ENCODE measurements at regions not wholly inside any gene's neighbourhood (a gene's known extent, or its start where the extent isn't known, plus 50 kb on each side); places are given as distances from the start of the nearest gene placed in this dataset.
"Not testable (repeated sequence)": the region's sequence is repeated elsewhere in the genome, so short reads cannot be mapped to it uniquely, and the experiment has no call there.

- not testable (repeated sequence) for DNase-seq
These were observed 513.5 kb downstream of the EDEM1 start for GRCh38 chr3:5701005-5701404.

DNA sequence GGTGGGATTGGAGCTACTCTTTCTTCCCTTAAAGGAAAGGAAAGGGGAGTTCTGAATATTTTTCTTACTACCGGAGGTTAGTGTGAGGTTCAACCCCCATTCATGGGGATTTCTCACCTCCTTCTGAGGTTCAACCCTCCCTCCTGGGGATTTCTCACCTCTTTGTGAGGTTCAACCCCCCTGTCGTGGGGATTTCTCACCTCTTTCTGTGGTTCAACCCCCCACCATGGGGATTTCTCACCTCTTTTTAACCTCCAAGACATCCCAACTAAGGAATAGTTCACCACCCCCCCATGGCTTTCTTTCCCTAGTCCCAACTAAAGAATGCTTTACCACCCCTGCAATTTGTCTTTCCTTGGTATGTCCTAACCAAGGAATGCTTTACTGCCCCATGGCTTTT lies 520.3 kb downstream of the EDEM1 start:
- no peak for DNase-seq

DNA sequence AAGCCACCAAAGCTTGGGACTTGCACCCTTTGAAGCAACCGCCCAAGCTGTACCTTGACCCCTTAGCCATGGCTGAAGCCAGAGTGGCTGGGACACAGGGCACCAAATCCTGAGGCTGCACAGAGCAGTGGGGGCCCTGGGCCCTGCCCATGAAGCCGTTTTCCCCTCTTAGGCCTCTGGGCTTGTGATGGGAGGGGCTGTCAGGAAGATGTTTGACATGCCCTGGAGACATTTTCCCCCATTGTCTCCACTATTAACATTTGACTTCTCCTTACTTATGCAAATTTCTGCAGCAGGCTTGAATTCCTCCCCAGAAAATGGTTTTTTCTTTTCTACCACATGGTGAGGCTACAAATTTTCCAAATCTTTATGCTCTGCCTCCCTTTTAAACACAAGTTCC lies 522.2 kb downstream of the EDEM1 start:
- no peak for DNase-seq

DNA sequence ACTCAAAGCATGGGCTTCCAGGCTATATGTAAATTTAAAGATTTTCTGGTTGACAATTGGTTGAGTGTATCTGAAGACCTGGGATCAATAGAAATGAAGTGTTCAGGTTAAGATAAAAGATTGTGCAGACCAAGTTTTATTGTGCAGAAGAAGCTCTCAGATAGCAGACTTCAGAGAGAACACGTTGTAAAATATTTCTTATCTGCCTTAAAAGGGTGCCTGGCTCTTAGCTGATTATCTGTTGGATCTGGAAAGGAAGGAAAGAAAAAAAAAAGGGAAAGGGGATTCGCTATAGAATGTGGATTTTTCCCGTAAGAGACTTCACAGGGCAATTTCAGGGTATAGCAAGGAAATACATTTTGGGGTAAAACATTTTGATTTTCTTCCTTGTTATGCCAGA lies 523.2 kb downstream of the EDEM1 start:
- no peak for DNase-seq

GRCh38 chr3:5717254-5717653 lies 529.7 kb downstream of the EDEM1 start:
- DNase-seq: no peak

- not testable (repeated sequence) for DNase-seq
These were observed 532.2 kb downstream of the EDEM1 start for GRCh38 chr3:5719668-5720067.

GRCh38 chr3:5725801-5726200 lies 538.3 kb downstream of the EDEM1 start:
- DNase-seq: no peak

- DNase-seq: no peak
These were observed 539.1 kb downstream of the EDEM1 start for GRCh38 chr3:5726621-5727020.

GRCh38 chr3:5727743-5728484 lies 540.4 kb downstream of the EDEM1 start:
- no peak for DNase-seq

DNA sequence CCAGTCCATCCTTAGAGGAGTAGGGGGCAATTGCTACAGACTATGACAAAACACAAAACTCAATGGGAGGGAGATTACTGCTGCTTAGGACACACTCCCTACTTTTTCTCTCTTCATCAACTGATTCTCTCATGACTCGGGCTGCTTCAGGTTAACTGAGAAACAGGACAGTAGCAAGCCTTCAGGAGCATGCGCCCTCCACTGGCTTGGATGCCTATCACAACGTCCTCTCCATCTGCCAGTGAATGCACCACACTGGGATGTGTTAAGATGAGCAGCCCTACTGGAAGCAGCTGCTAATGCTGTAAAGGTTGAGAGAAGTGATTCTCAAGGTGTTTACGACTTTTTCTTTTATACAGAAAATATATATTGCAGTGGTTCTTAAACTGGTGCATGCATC lies 542.3 kb downstream of the EDEM1 start:
- DNase-seq: no peak

DNA sequence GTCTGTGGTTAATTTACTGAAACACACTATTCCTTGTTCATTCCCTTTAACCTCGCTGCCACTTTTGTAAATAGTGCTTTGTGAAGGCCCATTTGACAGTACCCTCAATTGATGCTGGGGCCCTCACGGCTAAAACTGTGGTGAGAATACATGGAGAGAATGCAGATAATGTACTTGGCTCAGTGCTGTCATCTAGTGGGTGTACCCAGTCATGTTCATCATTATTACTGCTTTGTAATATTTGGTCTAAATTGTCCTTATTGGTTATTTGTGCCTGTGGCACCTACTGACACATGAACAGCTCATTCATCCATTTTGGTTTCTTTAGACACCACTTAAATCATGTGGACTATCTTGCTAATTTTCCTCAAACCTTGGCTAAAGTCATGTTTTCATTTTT lies 543.6 kb downstream of the EDEM1 start:
- DNase-seq: no peak

GRCh38 chr3:5732081-5732480 lies 544.6 kb downstream of the EDEM1 start:
- no peak for DNase-seq

- DNase-seq: no peak
These were observed 546.5 kb downstream of the EDEM1 start for GRCh38 chr3:5733995-5734394.

- DNase-seq: no peak
These were observed 548.4 kb downstream of the EDEM1 start for GRCh38 chr3:5735896-5736295.

DNA sequence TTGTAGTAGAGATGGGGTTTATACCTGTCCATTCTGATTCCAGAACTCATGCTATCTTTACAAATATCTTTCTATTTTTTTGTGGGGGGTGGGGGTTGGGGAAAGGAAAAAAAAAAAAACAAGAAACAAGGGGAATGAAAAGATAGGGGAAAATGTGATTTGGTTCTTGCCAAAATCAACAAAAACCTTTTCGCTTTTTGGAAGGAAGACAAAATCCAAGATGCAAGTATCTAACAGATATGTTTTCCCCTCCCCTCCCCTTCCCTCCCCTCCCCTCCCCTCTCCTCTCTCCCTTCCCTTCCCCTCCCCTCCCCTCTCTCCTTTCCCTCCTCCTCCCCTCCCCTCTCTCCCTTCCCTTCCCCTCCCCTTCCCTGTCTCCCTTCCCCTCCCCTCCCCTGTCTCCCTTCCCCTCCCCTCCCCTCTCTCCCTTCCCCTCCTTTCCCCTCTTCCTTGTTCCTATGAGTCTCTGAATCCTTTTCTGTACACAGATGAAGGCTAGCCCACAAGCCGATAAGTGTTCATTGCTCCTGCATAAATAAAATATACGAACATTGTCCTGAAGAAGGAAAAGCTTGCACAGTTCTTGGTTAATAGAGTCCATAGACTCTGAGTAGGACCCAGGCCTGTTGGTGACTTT lies 551.9 kb downstream of the EDEM1 start:
- DNase-seq: no peak

GRCh38 chr3:5739949-5740348 lies 552.4 kb downstream of the EDEM1 start:
- no peak for DNase-seq

DNA sequence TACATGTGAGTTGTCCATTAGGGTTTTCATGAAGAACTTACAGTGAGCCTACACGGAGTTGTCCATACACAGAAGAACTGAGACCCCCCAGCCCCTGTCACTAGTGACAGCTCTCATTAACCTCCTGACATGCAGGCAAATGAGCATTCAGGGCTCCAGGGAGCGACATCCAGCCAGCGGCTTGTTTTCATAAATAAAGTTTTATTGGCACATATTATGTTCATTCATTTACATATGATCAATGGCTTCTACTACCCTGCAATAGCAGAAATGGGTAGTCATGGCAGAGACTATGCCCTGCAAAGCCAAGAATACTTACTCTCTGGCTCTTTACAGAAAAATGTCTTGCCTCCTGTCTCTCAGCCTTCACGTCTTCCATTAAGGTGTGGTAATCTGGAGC lies 553.5 kb downstream of the EDEM1 start:
- no peak for DNase-seq

GRCh38 chr3:5750091-5750490 lies 562.6 kb downstream of the EDEM1 start:
- no peak for DNase-seq

DNA sequence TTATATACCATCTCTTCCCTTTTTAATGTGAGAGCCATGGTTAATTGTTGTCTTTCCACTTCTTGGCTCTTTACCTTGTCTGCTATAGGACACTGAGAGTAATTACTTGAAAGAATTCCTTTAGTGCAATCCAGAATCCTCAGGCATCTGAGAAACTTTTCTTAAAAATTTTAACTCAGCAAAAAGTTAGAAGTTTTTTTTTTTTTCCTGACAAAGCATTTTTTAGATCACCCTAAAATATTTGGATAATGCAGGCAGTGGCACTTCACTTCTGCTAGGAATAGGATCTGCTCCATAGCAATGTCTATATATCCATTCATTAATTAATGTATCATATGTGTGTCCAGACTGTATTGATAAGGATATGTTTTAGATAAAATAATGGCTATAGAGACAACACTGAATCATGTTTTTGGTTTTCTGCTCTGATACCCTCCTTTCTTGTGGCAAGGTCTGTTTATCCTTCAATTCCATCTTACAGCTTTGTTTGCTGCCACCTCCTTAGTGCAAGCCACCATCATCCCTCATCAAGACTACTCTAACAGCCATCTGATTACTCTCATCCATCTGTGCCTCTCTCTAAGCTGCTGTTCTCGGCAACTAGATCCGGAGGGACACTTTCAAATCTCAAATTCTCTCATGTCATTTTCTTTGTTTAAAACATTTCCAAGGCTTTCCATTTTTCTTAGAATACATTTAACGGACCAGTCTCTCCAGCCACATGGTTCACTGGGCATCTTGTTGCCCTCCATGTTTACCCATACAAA lies 563.5 kb downstream of the EDEM1 start:
- no peak for DNase-seq

GRCh38 chr3:5754602-5755001 lies 567.1 kb downstream of the EDEM1 start:
- no peak for DNase-seq

DNA sequence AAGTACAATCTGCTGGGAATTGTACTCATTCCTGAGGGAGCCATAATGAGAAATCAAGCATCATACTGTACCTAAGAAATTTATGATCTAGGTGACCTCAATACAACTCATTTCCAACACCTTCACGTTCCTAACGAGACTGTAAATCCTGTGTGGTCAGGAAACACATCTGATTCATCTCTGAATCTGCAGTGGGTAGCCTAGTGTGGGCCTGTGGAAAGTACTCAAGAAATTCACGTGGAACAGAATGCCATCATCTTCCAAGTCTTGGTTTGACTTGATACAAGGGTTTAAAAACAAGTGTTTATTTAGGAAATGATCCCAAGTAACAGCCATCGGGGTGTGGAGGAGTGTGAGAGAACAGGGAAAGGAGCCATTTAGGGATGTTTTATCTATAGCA lies 568.9 kb downstream of the EDEM1 start:
- no peak for DNase-seq

GRCh38 chr3:5757213-5757804 lies 569.8 kb downstream of the EDEM1 start:
- no peak for DNase-seq

DNA sequence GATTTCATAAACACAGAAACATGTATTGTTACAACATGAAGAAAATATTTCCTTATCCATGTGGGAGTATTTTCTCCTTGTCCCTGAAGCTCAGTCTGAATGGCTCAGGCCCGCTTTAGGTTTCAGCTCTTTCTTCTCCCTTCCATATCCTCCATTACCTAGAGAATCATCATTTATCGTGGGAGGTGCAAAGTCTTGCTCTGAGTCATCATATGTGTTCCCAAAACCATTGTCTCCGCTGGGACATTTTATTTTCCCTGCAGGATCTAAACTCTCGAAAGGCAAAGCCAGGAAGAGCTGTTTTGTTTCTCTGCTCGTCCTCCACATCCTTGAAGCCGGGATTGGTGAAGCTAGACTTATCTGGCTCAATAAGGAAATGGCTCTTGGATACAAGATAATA lies 571.2 kb downstream of the EDEM1 start:
- no peak for DNase-seq

DNA sequence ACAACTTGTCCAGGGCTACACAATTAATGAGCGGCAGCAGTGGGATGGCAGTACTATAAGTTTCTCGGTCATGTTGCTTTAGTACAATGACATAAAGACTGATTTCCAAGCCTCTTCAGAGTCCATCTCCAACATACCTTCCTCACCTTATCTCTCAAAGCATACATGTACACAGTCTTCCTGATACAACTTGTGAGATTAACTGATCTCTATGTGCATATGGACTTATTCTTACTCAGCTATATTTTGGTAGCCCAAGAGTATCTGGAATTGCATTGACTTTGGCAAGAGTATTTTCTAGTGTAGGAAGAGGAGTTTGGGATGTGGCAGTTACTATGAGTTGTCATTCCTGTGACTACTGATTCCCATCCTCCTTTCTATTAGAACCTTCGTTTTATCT lies 575.0 kb downstream of the EDEM1 start:
- no peak for DNase-seq
